Gastrocnemius medialis (tissue), 4 donors: ENCODE measurements at regions not wholly inside any gene's neighbourhood (a gene's known extent, or its start where the extent isn't known, plus 50 kb on each side); places are given as distances from the start of the nearest gene placed in this dataset.

Experiments
- ATAC-seq, 2 donors: fragments of 150-250 bp; one replicate each; pipeline ENCODE4 v1.9.1; 2016
- DNase-seq, 2 donors: peaks; one replicate each; pipeline ENCODE4 v3.0.0-alpha.2; 2019
- H3K27ac ChIP-seq, 4 donors: fragments of 200-600 bp; sonication (generic); 1 replicate in 1 of 4; 2 replicates in 3 of 4; pipeline ENCODE4 v1.5.1; 2016 to 2018; ENCODE audit warnings: mild to moderate bottlenecking in 2 of 4, moderate library complexity in 1 of 4
- H3K27me3 ChIP-seq, 3 donors: fragments of 200-600 bp; sonication (generic) in 2 of 3; 1 replicate in 1 of 3; 2 replicates in 2 of 3; pipeline versions ENCODE4 v1.5.1 to v1.6.0; 2016 to 2019; ENCODE audit warnings: mild to moderate bottlenecking in 1 of 3, moderate library complexity in 1 of 3
- H3K36me3 ChIP-seq, 2 donors: fragments of 200-600 bp; sonication (generic) in 1 of 2; one replicate each; pipeline ENCODE4 v1.5.1; 2017 to 2018
- H3K4me1 ChIP-seq, 2 donors: fragments of 200-600 bp; sonication (generic) in 1 of 2; one replicate each; pipeline ENCODE4 v1.5.1; 2016 to 2017; ENCODE audit warnings: mild to moderate bottlenecking in 2 of 2
- H3K4me3 ChIP-seq, 4 donors: fragments of 200-600 bp; sonication (generic) in 3 of 4; 1 replicate in 1 of 4; 2 replicates in 3 of 4; pipeline ENCODE4 v1.5.1; 2016 to 2019; ENCODE audit warnings: mild to moderate bottlenecking in 2 of 4
- H3K9me3 ChIP-seq, 3 donors: fragments of 200-600 bp; sonication (generic) in 2 of 3; 1 replicate in 1 of 3; 2 replicates in 2 of 3; pipeline ENCODE4 v1.5.1; 2016 to 2019
- POLR2A ChIP-seq, 2 donors: fragments of 450-650 bp; IDR thresholded peaks; one replicate each; pipeline ENCODE4 v1.6.1; 2017; ENCODE audit warnings: antibody characterized with exemption in 2 of 2, mild to moderate bottlenecking in 2 of 2, moderate library complexity in 2 of 2
- in situ Hi-C, 4 donors: fragments of 200-750 bp; cut with MboI; loops; one replicate each; pipeline versions ENCODE4 v1.15.0 to v1.8.0; 2017; ENCODE audit warnings: low sequenced_read_pairs in 4 of 4
- intact Hi-C: fragments of 100-400 bp; cut with DNase I; formaldehyde crosslinking; loops from one replicate; pipeline ENCODE4 v1.15.1; 2023; ENCODE audit warnings: low total_unique reads
- TF ChIP-seq, protein P1 (sequence below), 5 experiments: fragments of 450-650 bp in 3 of 5; fragments of 200-600 bp in 2 of 5; sonication (generic) in 2 of 5; IDR thresholded peaks in 4 of 5; conservative IDR thresholded peaks in 1 of 5; 1 replicate in 4 of 5; 2 replicates in 1 of 5; pipeline ENCODE4 v1.5.1; 2016 to 2019; ENCODE audit warnings: antibody characterized with exemption in 5 of 5, mild to moderate bottlenecking in 3 of 5, moderate library complexity in 3 of 5

DNA sequence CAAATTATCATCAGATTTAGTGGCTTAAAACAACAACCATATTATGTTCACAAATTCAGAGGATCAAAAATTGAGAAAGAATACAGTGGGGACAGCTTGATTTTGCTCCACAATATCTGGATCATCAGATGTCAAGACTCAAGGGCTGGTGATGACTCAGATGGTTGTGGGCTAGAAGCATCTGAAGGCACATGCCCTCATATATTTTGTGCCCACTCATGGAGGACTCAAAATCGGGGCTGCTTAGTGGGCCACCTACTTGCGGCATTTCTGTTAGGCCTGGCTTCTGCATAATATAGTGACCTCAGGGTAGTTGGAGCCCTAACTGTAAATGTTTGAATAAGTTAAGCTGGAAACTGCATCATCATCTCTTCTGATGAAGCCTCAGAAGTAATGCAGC lies 584.5 kb downstream of the SLC16A7 start:
- in situ Hi-C loops (no loop called here), intact Hi-C loops (no loop called here)
- H3K27ac ChIP-seq: no peak overlapping the region

GRCh38 chr12:60182354-60182753 lies 586.5 kb downstream of the SLC16A7 start:
- no peak for DNase-seq
- intact Hi-C loops: no loop called here

More for the DNA sequence above, 584.5 kb downstream of the SLC16A7 start:
- ATAC-seq: no peak
- no peaks in the 10 kb centered on the region for H3K9me3 ChIP-seq
- H3K36me3 ChIP-seq: no peaks in the 10 kb centered on the region
- H3K4me3 ChIP-seq: no peak overlapping the region
- DNase-seq: no peak
- H3K4me1 ChIP-seq: no peaks in the 10 kb centered on the region
- TF ChIP-seq, protein P1, sequence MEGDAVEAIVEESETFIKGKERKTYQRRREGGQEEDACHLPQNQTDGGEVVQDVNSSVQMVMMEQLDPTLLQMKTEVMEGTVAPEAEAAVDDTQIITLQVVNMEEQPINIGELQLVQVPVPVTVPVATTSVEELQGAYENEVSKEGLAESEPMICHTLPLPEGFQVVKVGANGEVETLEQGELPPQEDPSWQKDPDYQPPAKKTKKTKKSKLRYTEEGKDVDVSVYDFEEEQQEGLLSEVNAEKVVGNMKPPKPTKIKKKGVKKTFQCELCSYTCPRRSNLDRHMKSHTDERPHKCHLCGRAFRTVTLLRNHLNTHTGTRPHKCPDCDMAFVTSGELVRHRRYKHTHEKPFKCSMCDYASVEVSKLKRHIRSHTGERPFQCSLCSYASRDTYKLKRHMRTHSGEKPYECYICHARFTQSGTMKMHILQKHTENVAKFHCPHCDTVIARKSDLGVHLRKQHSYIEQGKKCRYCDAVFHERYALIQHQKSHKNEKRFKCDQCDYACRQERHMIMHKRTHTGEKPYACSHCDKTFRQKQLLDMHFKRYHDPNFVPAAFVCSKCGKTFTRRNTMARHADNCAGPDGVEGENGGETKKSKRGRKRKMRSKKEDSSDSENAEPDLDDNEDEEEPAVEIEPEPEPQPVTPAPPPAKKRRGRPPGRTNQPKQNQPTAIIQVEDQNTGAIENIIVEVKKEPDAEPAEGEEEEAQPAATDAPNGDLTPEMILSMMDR (IDR thresholded peaks at IDR 0.05 in 4 of 5, conservative IDR thresholded peaks at IDR 0.05 in 1 of 5): no peak
- TF ChIP-seq POLR2A (IDR thresholded peaks at IDR 0.05): no peak
- H3K27me3 ChIP-seq: no peaks in the 10 kb centered on the region

GRCh38 chr12:60184096-60184495 lies 588.3 kb downstream of the SLC16A7 start:
- H3K4me3 ChIP-seq: no peak overlapping the region
- H3K9me3 ChIP-seq: no peaks in the 10 kb centered on the region
- ATAC-seq (no peak), DNase-seq (no peak)
- H3K36me3 ChIP-seq: no peaks in the 10 kb centered on the region
- intact Hi-C loops (no loop called here), in situ Hi-C loops (no loop called here)
- no peaks in the 10 kb centered on the region for H3K27me3 ChIP-seq
- no peak overlapping the region for H3K27ac ChIP-seq
- TF ChIP-seq POLR2A (IDR thresholded peaks at IDR 0.05): no peak
- TF ChIP-seq, protein P1 (IDR thresholded peaks at IDR 0.05 in 4 of 5, conservative IDR thresholded peaks at IDR 0.05 in 1 of 5): no peak
- H3K4me1 ChIP-seq: no peaks in the 10 kb centered on the region

More at GRCh38 chr12:60182354-60182753, 586.5 kb downstream of the SLC16A7 start:
- no peak for ATAC-seq
- H3K27me3 ChIP-seq: no peaks in the 10 kb centered on the region
- H3K36me3 ChIP-seq: no peaks in the 10 kb centered on the region
- H3K4me1 ChIP-seq: no peaks in the 10 kb centered on the region
- H3K4me3 ChIP-seq: no peak overlapping the region
- TF ChIP-seq POLR2A (IDR thresholded peaks at IDR 0.05): no peak
- TF ChIP-seq, protein P1 (IDR thresholded peaks at IDR 0.05 in 4 of 5, conservative IDR thresholded peaks at IDR 0.05 in 1 of 5): no peak
- in situ Hi-C loops: no loop called here
- H3K27ac ChIP-seq: no peak overlapping the region
- no peaks in the 10 kb centered on the region for H3K9me3 ChIP-seq

DNA sequence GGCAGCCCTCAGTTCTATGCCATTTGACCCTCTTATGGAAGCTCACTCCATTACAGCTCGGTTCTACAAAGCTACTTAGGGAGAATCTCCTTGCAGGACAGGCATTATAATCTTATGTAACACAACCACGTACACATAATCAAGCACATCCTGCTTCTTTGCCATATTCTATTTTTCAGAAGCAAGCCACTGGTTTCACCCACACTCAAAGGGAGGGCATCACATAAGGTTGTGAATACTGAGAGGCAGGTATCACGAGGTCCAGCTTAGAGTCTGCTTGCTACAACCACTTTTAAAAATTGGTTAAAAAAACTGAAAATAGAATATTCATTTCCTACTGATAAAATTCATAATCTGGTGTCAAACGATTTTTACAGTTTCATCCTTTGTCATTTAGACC lies 589.2 kb downstream of the SLC16A7 start:
- no peak overlapping the region for H3K4me3 ChIP-seq
- H3K9me3 ChIP-seq: no peaks in the 10 kb centered on the region
- intact Hi-C loops: no loop called here
- no peaks in the 10 kb centered on the region for H3K27me3 ChIP-seq
- DNase-seq: no peak
- in situ Hi-C loops: no loop called here
- TF ChIP-seq, protein P1 (IDR thresholded peaks at IDR 0.05 in 4 of 5, conservative IDR thresholded peaks at IDR 0.05 in 1 of 5): no peak
- no peak for TF ChIP-seq POLR2A (IDR thresholded peaks at IDR 0.05)
- H3K27ac ChIP-seq: no peak overlapping the region
- no peak for ATAC-seq
- H3K4me1 ChIP-seq: no peaks in the 10 kb centered on the region
- H3K36me3 ChIP-seq: no peaks in the 10 kb centered on the region

- ATAC-seq (no peak), DNase-seq (no peak)
- intact Hi-C loops (no loop called here), in situ Hi-C loops (no loop called here)
- H3K27ac ChIP-seq: no peak overlapping the region
- H3K36me3 ChIP-seq: no peaks in the 10 kb centered on the region
- no peaks in the 10 kb centered on the region for H3K4me1 ChIP-seq
- no peaks in the 10 kb centered on the region for H3K27me3 ChIP-seq
- H3K9me3 ChIP-seq: no peaks in the 10 kb centered on the region
- H3K4me3 ChIP-seq: no peak overlapping the region
- TF ChIP-seq, protein P1 (IDR thresholded peaks at IDR 0.05 in 4 of 5, conservative IDR thresholded peaks at IDR 0.05 in 1 of 5): no peak
- no peak for TF ChIP-seq POLR2A (IDR thresholded peaks at IDR 0.05)
These were observed 595.4 kb downstream of the SLC16A7 start for GRCh38 chr12:60191271-60191670.
